ENCODE measurements at regions not wholly inside any gene's neighbourhood (a gene's known extent, or its start where the extent isn't known, plus 50 kb on each side); places are given as distances from the start of the nearest gene placed in this dataset.

- DNase-seq (ENCODE audit: low spot score): no peak
- in situ Hi-C loops (cut with MboI; ENCODE audit: low sequenced_read_pairs, unreplicated experiment): no loop called here
- TF ChIP-seq, protein P1, sequence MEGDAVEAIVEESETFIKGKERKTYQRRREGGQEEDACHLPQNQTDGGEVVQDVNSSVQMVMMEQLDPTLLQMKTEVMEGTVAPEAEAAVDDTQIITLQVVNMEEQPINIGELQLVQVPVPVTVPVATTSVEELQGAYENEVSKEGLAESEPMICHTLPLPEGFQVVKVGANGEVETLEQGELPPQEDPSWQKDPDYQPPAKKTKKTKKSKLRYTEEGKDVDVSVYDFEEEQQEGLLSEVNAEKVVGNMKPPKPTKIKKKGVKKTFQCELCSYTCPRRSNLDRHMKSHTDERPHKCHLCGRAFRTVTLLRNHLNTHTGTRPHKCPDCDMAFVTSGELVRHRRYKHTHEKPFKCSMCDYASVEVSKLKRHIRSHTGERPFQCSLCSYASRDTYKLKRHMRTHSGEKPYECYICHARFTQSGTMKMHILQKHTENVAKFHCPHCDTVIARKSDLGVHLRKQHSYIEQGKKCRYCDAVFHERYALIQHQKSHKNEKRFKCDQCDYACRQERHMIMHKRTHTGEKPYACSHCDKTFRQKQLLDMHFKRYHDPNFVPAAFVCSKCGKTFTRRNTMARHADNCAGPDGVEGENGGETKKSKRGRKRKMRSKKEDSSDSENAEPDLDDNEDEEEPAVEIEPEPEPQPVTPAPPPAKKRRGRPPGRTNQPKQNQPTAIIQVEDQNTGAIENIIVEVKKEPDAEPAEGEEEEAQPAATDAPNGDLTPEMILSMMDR (IDR thresholded peaks at IDR 0.05; ENCODE audit: borderline replicate concordance, control extremely low read depth, extremely low read depth, insufficient read depth, missing control alignments): no peak
Measured at GRCh38 chr9:16071400-16071799, 518.6 kb downstream of the CCDC171 start.

DNA sequence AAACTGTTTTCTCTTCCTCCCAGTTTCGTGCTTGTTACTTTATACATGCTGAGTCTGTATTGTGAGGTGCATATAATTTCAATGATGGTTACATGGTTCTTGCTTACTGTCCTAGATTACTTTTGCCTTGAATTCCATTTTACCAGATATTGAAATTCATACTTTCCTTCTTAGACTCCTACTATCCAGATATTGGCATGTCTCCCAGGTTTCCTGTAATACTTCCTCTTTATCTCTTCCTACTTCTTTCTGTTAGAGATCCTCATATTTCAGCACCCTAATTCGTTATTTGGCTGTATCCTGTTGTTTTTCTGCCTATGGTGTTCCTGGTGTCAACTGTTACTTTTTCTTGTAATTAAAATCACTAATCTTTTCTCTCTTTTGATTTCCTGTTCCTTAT, 522.1 kb downstream of the CCDC171 start:
- TF ChIP-seq, protein P1 (IDR thresholded peaks at IDR 0.05; ENCODE audit: borderline replicate concordance, control extremely low read depth, extremely low read depth, insufficient read depth, missing control alignments): no peak
- no peak for DNase-seq (ENCODE audit: low spot score)
- in situ Hi-C loops (cut with MboI; ENCODE audit: low sequenced_read_pairs, unreplicated experiment): no loop called here

GRCh38 chr9:16075696-16076095, 522.9 kb downstream of the CCDC171 start:
- TF ChIP-seq, protein P1 (IDR thresholded peaks at IDR 0.05; ENCODE audit: borderline replicate concordance, control extremely low read depth, extremely low read depth, insufficient read depth, missing control alignments): no peak
- in situ Hi-C loops (cut with MboI; ENCODE audit: low sequenced_read_pairs, unreplicated experiment): no loop called here
- DNase-seq (ENCODE audit: low spot score): no peak

DNA sequence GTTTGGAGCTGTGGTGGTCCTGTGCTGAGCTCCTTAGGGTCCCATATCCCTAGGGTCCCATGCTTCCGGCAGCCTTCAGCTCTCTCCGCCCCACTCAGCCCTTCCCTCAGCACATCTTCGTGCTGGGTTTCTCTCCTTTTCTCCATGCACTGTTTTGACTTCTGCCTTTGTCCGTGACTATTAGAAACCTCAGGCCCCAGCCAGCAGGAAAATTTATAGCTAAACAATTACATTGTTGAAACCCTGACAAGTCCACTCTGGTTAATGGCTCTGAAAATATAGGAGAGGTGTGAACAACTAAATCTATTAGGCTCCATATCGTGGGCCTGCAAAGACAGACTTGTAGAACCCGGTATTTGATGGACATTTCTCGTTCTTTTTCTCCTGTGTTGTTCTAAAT, 523.7 kb downstream of the CCDC171 start:
- TF ChIP-seq, protein P1 (IDR thresholded peaks at IDR 0.05; ENCODE audit: borderline replicate concordance, control extremely low read depth, extremely low read depth, insufficient read depth, missing control alignments): no peak
- DNase-seq (ENCODE audit: low spot score): no peak
- in situ Hi-C loops (cut with MboI; ENCODE audit: low sequenced_read_pairs, unreplicated experiment): no loop called here

GRCh38 chr9:16082796-16083195, 530.0 kb downstream of the CCDC171 start:
- TF ChIP-seq, protein P1 (IDR thresholded peaks at IDR 0.05; ENCODE audit: borderline replicate concordance, control extremely low read depth, extremely low read depth, insufficient read depth, missing control alignments): no peak
- DNase-seq (ENCODE audit: low spot score): no peak
- in situ Hi-C loops (cut with MboI; ENCODE audit: low sequenced_read_pairs, unreplicated experiment): no loop called here

- TF ChIP-seq, protein P1 (IDR thresholded peaks at IDR 0.05; ENCODE audit: borderline replicate concordance, control extremely low read depth, extremely low read depth, insufficient read depth, missing control alignments): no peak
- no peak for DNase-seq (ENCODE audit: low spot score)
- in situ Hi-C loops (cut with MboI; ENCODE audit: low sequenced_read_pairs, unreplicated experiment): no loop called here
Measured at GRCh38 chr9:16085167-16085726, 532.4 kb downstream of the CCDC171 start.

All from GM13976 (cell line).